ENCODE measurements at regions not wholly inside any gene's neighbourhood (a gene's known extent, or its start where the extent isn't known, plus 50 kb on each side); places are given as distances from the start of the nearest gene placed in this dataset.
A peak's percentile ranks its signal among the peaks of the same experiment; 100 is the strongest.

DNA sequence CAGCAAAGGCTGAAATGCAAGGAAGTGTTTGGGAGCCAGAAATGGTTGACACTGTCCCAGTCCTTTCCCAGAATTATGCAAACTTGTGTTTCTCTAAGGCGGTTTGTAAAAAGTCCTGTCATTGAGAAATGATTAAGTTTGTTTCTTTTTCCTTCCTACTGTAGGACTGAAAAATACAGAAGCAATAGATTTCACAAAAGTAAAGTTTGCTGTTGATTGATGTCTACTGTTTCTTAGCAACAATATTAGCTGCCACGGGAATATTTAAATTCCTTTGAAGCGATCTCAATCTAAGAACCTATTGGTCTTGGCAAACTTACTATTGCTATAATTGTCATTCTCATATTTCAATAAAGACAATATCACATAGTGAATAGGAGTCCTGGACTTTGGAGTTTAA, 100.7 kb upstream of the IL12A start:
- H3K27ac ChIP-seq (replicated peaks): peak overlapping the region; percentile 29
- H3K4me1 ChIP-seq: peaks cover 80% of the 10 kb centered on the region
- no peak for DNase-seq
- peaks cover 31% of the 10 kb centered on the region for H3K36me3 ChIP-seq
- intact Hi-C loops (cut with micrococcal nuclease): loop anchor here (5.0 to 10.0 kb wide), 2 partner anchors 53 to 114 kb away; partner anchors contain the start of gene SCHIP1
- TF ChIP-seq, protein P1, sequence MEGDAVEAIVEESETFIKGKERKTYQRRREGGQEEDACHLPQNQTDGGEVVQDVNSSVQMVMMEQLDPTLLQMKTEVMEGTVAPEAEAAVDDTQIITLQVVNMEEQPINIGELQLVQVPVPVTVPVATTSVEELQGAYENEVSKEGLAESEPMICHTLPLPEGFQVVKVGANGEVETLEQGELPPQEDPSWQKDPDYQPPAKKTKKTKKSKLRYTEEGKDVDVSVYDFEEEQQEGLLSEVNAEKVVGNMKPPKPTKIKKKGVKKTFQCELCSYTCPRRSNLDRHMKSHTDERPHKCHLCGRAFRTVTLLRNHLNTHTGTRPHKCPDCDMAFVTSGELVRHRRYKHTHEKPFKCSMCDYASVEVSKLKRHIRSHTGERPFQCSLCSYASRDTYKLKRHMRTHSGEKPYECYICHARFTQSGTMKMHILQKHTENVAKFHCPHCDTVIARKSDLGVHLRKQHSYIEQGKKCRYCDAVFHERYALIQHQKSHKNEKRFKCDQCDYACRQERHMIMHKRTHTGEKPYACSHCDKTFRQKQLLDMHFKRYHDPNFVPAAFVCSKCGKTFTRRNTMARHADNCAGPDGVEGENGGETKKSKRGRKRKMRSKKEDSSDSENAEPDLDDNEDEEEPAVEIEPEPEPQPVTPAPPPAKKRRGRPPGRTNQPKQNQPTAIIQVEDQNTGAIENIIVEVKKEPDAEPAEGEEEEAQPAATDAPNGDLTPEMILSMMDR (IDR thresholded peaks at IDR 0.05; ENCODE audit: borderline replicate concordance): no peak
- H3K27me3 ChIP-seq (ENCODE audit: low read depth): no peaks in the 10 kb centered on the region
- H3K9me3 ChIP-seq (replicated peaks): no peaks in the 10 kb centered on the region
- H3K4me3 ChIP-seq: no peak overlapping the region

DNA sequence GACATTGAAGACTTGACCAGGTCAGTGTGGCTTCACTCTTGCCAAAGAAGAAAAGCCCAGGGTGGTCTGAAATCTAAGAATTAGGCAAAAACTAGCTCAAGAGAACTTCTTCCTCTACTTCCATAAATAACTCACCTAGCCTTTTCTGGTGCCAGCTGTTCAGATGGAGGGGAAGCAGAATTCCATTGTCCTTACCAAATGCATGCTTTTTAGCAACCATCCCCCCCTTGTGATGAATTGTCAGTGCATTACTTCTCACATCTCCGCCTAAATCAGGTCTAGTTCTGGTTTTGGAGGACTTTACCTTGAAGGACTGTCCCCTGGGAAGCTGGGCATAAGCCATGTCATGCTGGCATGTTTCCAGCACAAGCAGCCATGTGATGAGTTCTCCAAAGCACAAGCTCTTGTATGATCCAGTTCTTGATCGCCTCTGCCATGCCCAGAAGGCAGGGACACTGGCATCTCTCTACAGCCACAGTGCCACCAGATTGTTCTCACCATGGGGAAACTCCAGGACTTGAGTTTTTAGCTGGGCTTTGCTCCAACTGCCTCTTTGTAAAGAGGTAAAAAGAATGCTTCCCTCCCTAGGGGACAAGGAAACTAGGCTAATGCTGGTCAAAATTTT, 96.4 kb upstream of the IL12A start:
- intact Hi-C loops (cut with micrococcal nuclease): no loop called here
- no peaks in the 10 kb centered on the region for H3K9me3 ChIP-seq (replicated peaks)
- peak; percentile 47 for DNase-seq
- no peaks in the 10 kb centered on the region for H3K27me3 ChIP-seq (ENCODE audit: low read depth)
- H3K36me3 ChIP-seq: peaks cover 32% of the 10 kb centered on the region
- no peak overlapping the region for H3K4me3 ChIP-seq
- peak overlapping the region; percentile 68 for H3K27ac ChIP-seq (replicated peaks)
- TF ChIP-seq, protein P1 (IDR thresholded peaks at IDR 0.05; ENCODE audit: borderline replicate concordance): no peak
- peaks cover 82% of the 10 kb centered on the region for H3K4me1 ChIP-seq

DNA sequence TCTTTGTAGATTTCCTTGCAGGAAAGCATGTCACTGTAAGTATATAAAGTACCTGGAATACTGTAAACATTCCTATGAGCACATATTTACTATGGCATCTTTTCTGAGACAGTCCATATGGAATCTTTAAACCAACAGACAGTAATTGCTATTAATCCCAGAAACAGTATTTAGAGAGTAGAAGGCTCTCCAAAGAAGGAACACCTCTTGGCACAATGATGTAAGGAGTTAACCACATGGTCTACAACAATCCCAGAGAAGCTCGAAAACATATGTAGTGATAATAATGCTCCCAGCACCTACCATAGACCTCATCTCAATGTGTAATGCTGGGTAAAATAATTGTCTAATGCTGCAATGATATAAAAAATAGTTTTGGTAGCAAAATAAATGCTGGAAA, 95.8 kb upstream of the IL12A start:
- no peak for DNase-seq
- intact Hi-C loops (cut with micrococcal nuclease): no loop called here
- TF ChIP-seq, protein P1 (IDR thresholded peaks at IDR 0.05; ENCODE audit: borderline replicate concordance): no peak
- Histone ChIP-seq H3K36me3 (peaks cover 34% of the 10 kb centered on the region), H3K4me1 (peaks cover 82% of the 10 kb centered on the region), H3K27me3 (ENCODE audit: low read depth) (no peaks in the 10 kb centered on the region), H3K4me3 (no peak overlapping the region), H3K9me3 (replicated peaks) (no peaks in the 10 kb centered on the region), H3K27ac (replicated peaks) (peak overlapping the region; percentile 68)

DNA sequence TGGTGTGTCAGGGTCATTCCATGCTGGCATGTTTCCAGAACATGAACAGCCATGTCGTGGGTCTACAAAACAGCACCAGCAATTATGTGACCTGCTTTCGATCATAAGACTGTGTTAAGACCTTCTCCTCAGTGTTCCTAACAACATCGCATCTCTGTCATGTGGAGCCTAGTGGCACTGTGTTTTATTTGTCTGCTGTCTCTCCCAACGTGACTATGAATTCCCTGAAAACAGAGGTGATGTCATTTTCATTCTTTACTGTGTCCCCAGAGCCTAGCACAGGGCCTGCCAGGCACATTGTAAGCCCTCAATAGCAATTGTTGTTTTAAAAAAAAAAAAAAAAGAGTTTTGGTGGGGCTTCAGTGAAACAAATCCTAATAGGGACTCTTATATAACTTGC, 94.2 kb upstream of the IL12A start:
- peaks cover 87% of the 10 kb centered on the region for H3K4me1 ChIP-seq
- no peak overlapping the region for H3K4me3 ChIP-seq
- intact Hi-C loops (cut with micrococcal nuclease): no loop called here
- H3K27ac ChIP-seq (replicated peaks): peak overlapping the region; percentile 68
- H3K36me3 ChIP-seq: peaks cover 28% of the 10 kb centered on the region
- no peaks in the 10 kb centered on the region for H3K27me3 ChIP-seq (ENCODE audit: low read depth)
- H3K9me3 ChIP-seq (replicated peaks): no peaks in the 10 kb centered on the region
- TF ChIP-seq, protein P1 (IDR thresholded peaks at IDR 0.05; ENCODE audit: borderline replicate concordance): no peak
- no peak for DNase-seq

DNA sequence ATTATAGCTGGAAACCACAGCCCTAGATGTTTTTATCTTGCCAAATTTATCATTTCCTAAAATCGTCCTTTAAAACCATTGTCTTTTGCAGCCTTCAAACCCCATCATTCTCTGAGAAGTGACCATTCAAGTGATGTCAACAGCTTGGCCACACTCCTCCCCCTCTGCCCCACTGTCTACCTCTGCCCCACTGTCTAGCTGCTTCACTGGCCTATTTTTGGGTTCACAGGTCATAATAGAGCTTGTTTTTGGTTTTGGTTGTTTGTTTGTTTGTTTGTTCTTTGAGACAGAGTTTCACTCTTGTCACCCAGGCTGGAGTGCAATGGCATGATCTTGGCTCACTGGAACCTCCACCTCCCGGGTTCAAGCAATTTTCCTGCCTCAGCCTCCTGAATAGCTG, 93.2 kb upstream of the IL12A start:
- H3K4me3 ChIP-seq: no peak overlapping the region
- peaks cover 83% of the 10 kb centered on the region for H3K4me1 ChIP-seq
- peaks cover 24% of the 10 kb centered on the region for H3K36me3 ChIP-seq
- no peak for DNase-seq
- no peaks in the 10 kb centered on the region for H3K27me3 ChIP-seq (ENCODE audit: low read depth)
- H3K27ac ChIP-seq (replicated peaks): peak overlapping the region; percentile 68
- TF ChIP-seq, protein P1 (IDR thresholded peaks at IDR 0.05; ENCODE audit: borderline replicate concordance): no peak
- intact Hi-C loops (cut with micrococcal nuclease): no loop called here
- H3K9me3 ChIP-seq (replicated peaks): no peaks in the 10 kb centered on the region
